GM23338 (cell line): ENCODE measurements at regions not wholly inside any gene's neighbourhood (a gene's known extent, or its start where the extent isn't known, plus 50 kb on each side); places are given as distances from the start of the nearest gene placed in this dataset.
"Not testable (repeated sequence)": the region's sequence is repeated elsewhere in the genome, so short reads cannot be mapped to it uniquely, and the experiment has no call there.

Experiments
- CTCF ChIP-seq, 2 experiments: fragments of 200-600 bp in 1 of 2; sonication (generic) in 1 of 2; conservative IDR thresholded peaks; 2 replicates each; pipeline versions ENCODE4 v1.5.1 to v1.6.1; 2016 to 2017; ENCODE audit warnings: antibody characterized with exemption in 2 of 2, low read depth in 2 of 2, mild to moderate bottlenecking in 2 of 2, moderate library complexity in 1 of 2
- ETS1 ChIP-seq: IDR thresholded peaks from 2 replicates; pipeline ENCODE4 v1.6.1; 2016; ENCODE audit warnings: antibody characterized with exemption
- EZH2 ChIP-seq: fragments of 200-600 bp; sonication (generic); IDR thresholded peaks from one replicate; pipeline ENCODE4 v1.8.0; 2017; ENCODE audit warnings: antibody characterized with exemption, mild to moderate bottlenecking, low read depth; ENCODE audit not compliant: unreplicated experiment
- EZH2phosphoT487 ChIP-seq: fragments of 200-600 bp; sonication (generic); IDR thresholded peaks from one replicate; pipeline ENCODE4 v1.8.1; 2018; ENCODE audit warnings: antibody characterized with exemption; ENCODE audit not compliant: unreplicated experiment
- POLR2AphosphoS5 ChIP-seq: IDR thresholded peaks from 2 replicates; pipeline ENCODE4 v1.6.1; 2016; ENCODE audit warnings: antibody characterized with exemption, low read depth
- REST ChIP-seq: IDR thresholded peaks from one replicate; pipeline ENCODE4 v1.6.1; 2018; ENCODE audit warnings: antibody characterized with exemption; ENCODE audit not compliant: unreplicated experiment
- STAT1 ChIP-seq: IDR thresholded peaks from one replicate; pipeline ENCODE4 v1.6.1; 2016; ENCODE audit warnings: antibody characterized with exemption; ENCODE audit not compliant: unreplicated experiment
- ZNF331 ChIP-seq: fragments of 250-450 bp; sonication (Bioruptor Pico); IDR thresholded peaks from 2 replicates; pipeline ENCODE4 v1.5.0; 2020; ENCODE audit warnings: low read depth, mild to moderate bottlenecking, moderate library complexity
- ZNF462 ChIP-seq: fragments of 250-450 bp; sonication (Bioruptor Pico); IDR thresholded peaks from 2 replicates; pipeline ENCODE4 v1.5.0; 2020; ENCODE audit warnings: mild to moderate bottlenecking, moderate library complexity

GRCh38 chr17:68109404-68109803, 73.9 kb downstream of the KPNA2 start:
- TF ChIP-seq CTCF (conservative IDR thresholded peaks at IDR 0.05; ENCODE audit: low read depth in 2 of 2); EZH2; POLR2AphosphoS5; EZH2phosphoT487; REST; ETS1; STAT1; ZNF462 (CRISPR knock-in tag); ZNF331: not testable (repeated sequence)
